ENCODE measurements at regions not wholly inside any gene's neighbourhood (a gene's known extent, or its start where the extent isn't known, plus 50 kb on each side); places are given as distances from the start of the nearest gene placed in this dataset.

DNA sequence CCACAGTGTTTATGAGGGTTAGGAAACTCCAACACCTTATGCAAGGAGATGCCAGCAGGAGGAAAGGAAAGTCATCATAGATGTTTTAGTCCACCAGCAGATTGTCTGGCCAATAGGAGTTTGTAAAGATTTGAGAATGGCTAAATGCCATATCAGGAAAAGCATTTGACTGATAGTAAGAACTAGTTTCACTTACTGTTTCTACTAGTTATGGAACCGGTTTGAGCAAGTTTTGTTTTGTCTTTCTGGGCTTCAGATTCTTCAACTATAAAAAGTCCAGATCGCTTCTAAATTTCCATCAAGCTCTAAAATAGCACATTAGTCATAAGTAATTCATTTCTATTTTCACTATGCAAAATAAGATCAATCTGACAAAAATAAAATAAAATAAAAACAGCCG, 254.8 kb upstream of the TMCO5A start:
- TF ChIP-seq POLR2A (IDR thresholded peaks at IDR 0.05) (no peak), CTCF (IDR thresholded peaks at IDR 0.05) (no peak), POLR2AphosphoS5 (IDR thresholded peaks at IDR 0.05) (no peak)

Measured in prostate gland (tissue), 2 donors.